ENCODE measurements at regions not wholly inside any gene's neighbourhood (a gene's known extent, or its start where the extent isn't known, plus 50 kb on each side); places are given as distances from the start of the nearest gene placed in this dataset.

GRCh38 chr1:30437059-30437576, 286.3 kb downstream of the MATN1 start:
- FAIRE-seq (no peak), DNase-seq (ENCODE audit: low spot score) (no peak)

- FAIRE-seq (no peak), DNase-seq (ENCODE audit: low spot score) (no peak)
Observed at GRCh38 chr1:30427545-30427944, 295.8 kb downstream of the MATN1 start.

- DNase-seq (ENCODE audit: low spot score): no peak
Observed at GRCh38 chr1:30425046-30425445, 298.3 kb downstream of the MATN1 start.

GRCh38 chr1:30423570-30423969, 299.8 kb downstream of the MATN1 start:
- no peak for DNase-seq (ENCODE audit: low spot score)
- no peak for FAIRE-seq

More at GRCh38 chr1:30425046-30425445, 298.3 kb downstream of the MATN1 start:
- FAIRE-seq: no peak

- DNase-seq (ENCODE audit: low spot score) (no peak), FAIRE-seq (no peak)
Observed at GRCh38 chr1:30422251-30422650, 301.1 kb downstream of the MATN1 start.

GRCh38 chr1:30420519-30421050, 302.8 kb downstream of the MATN1 start:
- DNase-seq (ENCODE audit: low spot score) (no peak), FAIRE-seq (no peak)

GRCh38 chr1:30419831-30420230, 303.6 kb downstream of the MATN1 start:
- FAIRE-seq (no peak), DNase-seq (ENCODE audit: low spot score) (no peak)

GRCh38 chr1:30418939-30419720, 304.3 kb downstream of the MATN1 start:
- FAIRE-seq: no peak
- no peak for DNase-seq (ENCODE audit: low spot score)

- DNase-seq (ENCODE audit: low spot score) (no peak), FAIRE-seq (no peak)
Observed at GRCh38 chr1:30418061-30418938, 305.1 kb downstream of the MATN1 start.

- FAIRE-seq: no peak
Observed at GRCh38 chr1:30417701-30418046, 305.7 kb downstream of the MATN1 start.

GRCh38 chr1:30417001-30417700, 306.2 kb downstream of the MATN1 start:
- no peak for FAIRE-seq
- DNase-seq (ENCODE audit: low spot score): no peak

More at GRCh38 chr1:30417701-30418046, 305.7 kb downstream of the MATN1 start:
- no peak for DNase-seq (ENCODE audit: low spot score)

- no peak for DNase-seq (ENCODE audit: low spot score)
Observed at GRCh38 chr1:30416221-30416820, 307.1 kb downstream of the MATN1 start.

GRCh38 chr1:30415171-30415940, 308.0 kb downstream of the MATN1 start:
- no peak for DNase-seq (ENCODE audit: low spot score)
- FAIRE-seq: no peak

More at GRCh38 chr1:30416221-30416820, 307.1 kb downstream of the MATN1 start:
- FAIRE-seq: no peak

GRCh38 chr1:30414851-30415165, 308.6 kb downstream of the MATN1 start:
- no peak for FAIRE-seq
- no peak for DNase-seq (ENCODE audit: low spot score)

GRCh38 chr1:30414086-30414850, 309.1 kb downstream of the MATN1 start:
- DNase-seq (ENCODE audit: low spot score): no peak
- FAIRE-seq: no peak

GRCh38 chr1:30413606-30414005, 309.8 kb downstream of the MATN1 start:
- DNase-seq (ENCODE audit: low spot score) (no peak), FAIRE-seq (no peak)

- FAIRE-seq: no peak
Observed at GRCh38 chr1:30413111-30413440, 310.3 kb downstream of the MATN1 start.

GRCh38 chr1:30412241-30413110, 310.9 kb downstream of the MATN1 start:
- FAIRE-seq (no peak), DNase-seq (ENCODE audit: low spot score) (peak; percentile 78)

More at GRCh38 chr1:30413111-30413440, 310.3 kb downstream of the MATN1 start:
- no peak for DNase-seq (ENCODE audit: low spot score)

GRCh38 chr1:30411206-30411605, 312.2 kb downstream of the MATN1 start:
- DNase-seq (ENCODE audit: low spot score) (no peak), FAIRE-seq (no peak)

All from RCC 7860 (cell line).